Neural cell (in vitro differentiated cells): ENCODE measurements at regions not wholly inside any gene's neighbourhood (a gene's known extent, or its start where the extent isn't known, plus 50 kb on each side); places are given as distances from the start of the nearest gene placed in this dataset.

Source experiments
- H2AFZ ChIP-seq: fragments of 200-600, 300-800 bp; sonication (generic), shearing (Covaris generic); 2 replicates; pipeline ENCODE4 v1.6.0; 2014; ENCODE audit warnings: low read depth, mild to moderate bottlenecking, antibody characterized with exemption, low read length, moderate library complexity
- H3F3A ChIP-seq: fragments of 200-600 bp; shearing (Covaris generic); 2 replicates; pipeline ENCODE4 v1.6.1; 2016; ENCODE audit warnings: mild to moderate bottlenecking, moderate library complexity, mixed read lengths, antibody characterized with exemption, low read length; ENCODE audit not compliant: insufficient read depth, poor library complexity, severe bottlenecking
- H3K27ac ChIP-seq: fragments of 200-600, 300-800 bp; sonication (generic), shearing (Covaris generic); 2 replicates; pipeline ENCODE4 v1.5.1; 2014; ENCODE audit warnings: mild to moderate bottlenecking, low read length, moderate library complexity
- H3K27me3 ChIP-seq: fragments of 300-800, 200-600 bp; sonication (generic), shearing (Covaris generic); 2 replicates; pipeline ENCODE4 v1.6.0; 2014; ENCODE audit warnings: mild to moderate bottlenecking, low read depth, low read length, moderate library complexity; ENCODE audit not compliant: insufficient read depth
- H3K36me3 ChIP-seq: fragments of 300-800, 200-600 bp; sonication (generic), shearing (Covaris generic); 2 replicates; pipeline ENCODE4 v1.5.1; 2014; ENCODE audit warnings: mild to moderate bottlenecking, antibody characterized with exemption, low read length, moderate library complexity; ENCODE audit not compliant: insufficient read depth
- H3K4me2 ChIP-seq: fragments of 300-800, 200-600 bp; sonication (generic), shearing (Covaris generic); 2 replicates; pipeline ENCODE4 v1.6.0; 2014; ENCODE audit warnings: mild to moderate bottlenecking, low read length
- H3K4me3 ChIP-seq: fragments of 300-800, 200-600 bp; sonication (generic), shearing (Covaris generic); 2 replicates; pipeline ENCODE4 v1.5.1; 2014; ENCODE audit warnings: mild to moderate bottlenecking, low read length, moderate library complexity
- H3K79me2 ChIP-seq: fragments of 200-600 bp; shearing (Covaris generic); replicated peaks from 2 replicates; pipeline ENCODE4 v1.6.0; 2014; ENCODE audit warnings: mild to moderate bottlenecking, low read length, moderate library complexity; ENCODE audit not compliant: insufficient read depth
- H3K9ac ChIP-seq: fragments of 300-800, 200-600 bp; sonication (generic), shearing (Covaris generic); 2 replicates; pipeline ENCODE4 v1.6.1; 2016; ENCODE audit warnings: mild to moderate bottlenecking, low read length, mixed read lengths
- H3K9me2 ChIP-seq: fragments of 200-600 bp; shearing (Covaris generic); 2 replicates; pipeline ENCODE4 v1.6.1; 2016; ENCODE audit warnings: mild to moderate bottlenecking, low read length, mixed read lengths; ENCODE audit not compliant: insufficient read depth
- H3K9me3 ChIP-seq: fragments of 200-600, 300-800 bp; sonication (generic), shearing (Covaris generic); 2 replicates; pipeline ENCODE4 v1.6.1; 2016; ENCODE audit warnings: mild to moderate bottlenecking, mixed run types, low read length, moderate library complexity, mixed read lengths
- H4K20me1 ChIP-seq: fragments of 200-600 bp; shearing (Covaris generic); 2 replicates; pipeline ENCODE4 v1.6.1; 2016; ENCODE audit warnings: mild to moderate bottlenecking, mixed run types; ENCODE audit not compliant: insufficient read depth
- CTCF ChIP-seq: fragments of 450-650 bp; IDR thresholded peaks from 2 replicates; pipeline ENCODE4 v1.5.1; 2014; ENCODE audit warnings: antibody characterized with exemption, mild to moderate bottlenecking, moderate library complexity; ENCODE audit not compliant: poor library complexity, severe bottlenecking
- EP300 ChIP-seq: fragments of 450-650 bp; conservative IDR thresholded peaks from 2 replicates; pipeline ENCODE4 v1.6.1; 2014; ENCODE audit warnings: antibody characterized with exemption, mild to moderate bottlenecking, moderate library complexity; ENCODE audit not compliant: poor library complexity, severe bottlenecking
- EZH2 ChIP-seq: fragments of 200-600, 300-800 bp; shearing (Covaris generic), sonication (generic); IDR thresholded peaks from 2 replicates; pipeline ENCODE4 v1.6.1; 2014; ENCODE audit warnings: antibody characterized with exemption, low read length, borderline replicate concordance, mild to moderate bottlenecking; ENCODE audit not compliant: insufficient read depth, poor library complexity, severe bottlenecking
- MXI1 ChIP-seq: fragments of 450-650 bp; conservative IDR thresholded peaks from 2 replicates; pipeline ENCODE4 v1.6.1; 2014; ENCODE audit warnings: antibody characterized with exemption, mild to moderate bottlenecking; ENCODE audit not compliant: poor library complexity, severe bottlenecking
- POLR2AphosphoS5 ChIP-seq: IDR thresholded peaks from 2 replicates; pipeline ENCODE4 v1.6.1; 2012
- RAD21 ChIP-seq: fragments of 450-650 bp; conservative IDR thresholded peaks from 2 replicates; pipeline ENCODE4 v1.6.1; 2014; ENCODE audit warnings: antibody characterized with exemption, mild to moderate bottlenecking, moderate library complexity
- REST ChIP-seq: IDR thresholded peaks from 2 replicates; pipeline ENCODE4 v1.6.1; 2012; ENCODE audit warnings: borderline replicate concordance
- SMC3 ChIP-seq: fragments of 450-650 bp; conservative IDR thresholded peaks from 2 replicates; pipeline ENCODE4 v1.6.1; 2014; ENCODE audit warnings: antibody characterized with exemption, mild to moderate bottlenecking, moderate library complexity; ENCODE audit not compliant: poor library complexity
- TAF1 ChIP-seq: IDR thresholded peaks from 2 replicates; pipeline ENCODE4 v1.6.1; 2012; ENCODE audit warnings: low read depth

GRCh38 chr1:64392109-64392508 lies 77.8 kb upstream of the CACHD1 start:
- no peaks in the 10 kb centered on the region for H3K79me2 ChIP-seq
- TF ChIP-seq EZH2 (no peak), EP300 (peak; percentile 52), MXI1 (no peak), CTCF (no peak), SMC3 (no peak)
- H3K36me3 ChIP-seq, result no peaks in the 10 kb centered on the region
- H3K9ac ChIP-seq, result no peak overlapping the region
- no peak overlapping the region for H3K4me2 ChIP-seq
- H3K9me2 ChIP-seq, result no peaks in the 10 kb centered on the region
- no peak overlapping the region for H3K4me3 ChIP-seq
- H3K27me3 ChIP-seq, result no peaks in the 10 kb centered on the region
- no peaks in the 10 kb centered on the region for H4K20me1 ChIP-seq
- H3K9me3 ChIP-seq, result no peaks in the 10 kb centered on the region
- no peaks in the 10 kb centered on the region for H3F3A ChIP-seq
- H2AFZ ChIP-seq, result no peak overlapping the region
- H3K27ac ChIP-seq, result no peak overlapping the region

DNA sequence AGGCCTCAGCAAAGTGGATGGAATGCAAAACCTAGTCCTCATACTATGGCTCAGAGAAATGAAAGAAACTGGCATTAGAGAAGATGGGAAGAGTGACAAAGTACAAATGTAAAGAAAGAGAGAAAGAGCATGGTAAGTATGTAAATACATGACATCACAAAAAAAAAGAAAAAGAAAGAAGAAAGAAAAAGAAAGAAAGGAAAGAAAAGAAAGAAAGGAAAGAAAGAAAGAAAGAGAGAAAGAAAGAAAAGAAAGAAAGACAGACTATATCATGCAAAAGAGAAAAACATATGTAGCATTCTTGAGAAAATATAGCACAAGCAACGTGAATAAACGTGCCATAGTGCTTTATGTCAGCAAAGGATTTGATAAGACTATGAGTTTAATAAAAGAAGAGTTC lies 76.1 kb upstream of the CACHD1 start:
- Histone ChIP-seq H3K9ac (no peak overlapping the region), H3K27ac (no peak overlapping the region), H3K4me2 (no peak overlapping the region), H3K9me3 (no peaks in the 10 kb centered on the region), H3K27me3 (no peaks in the 10 kb centered on the region), H2AFZ (no peak overlapping the region), H3K79me2 (no peaks in the 10 kb centered on the region), H3K4me3 (no peak overlapping the region), H3K9me2 (no peaks in the 10 kb centered on the region), H4K20me1 (no peaks in the 10 kb centered on the region), H3F3A (no peaks in the 10 kb centered on the region), H3K36me3 (no peaks in the 10 kb centered on the region)
- no peak for TF ChIP-seq MXI1
- no peak for TF ChIP-seq TAF1
- TF ChIP-seq EP300, result no peak
- TF ChIP-seq CTCF, result no peak
- no peak for TF ChIP-seq RAD21
- no peak for TF ChIP-seq REST
- no peak for TF ChIP-seq POLR2AphosphoS5
- TF ChIP-seq SMC3, result no peak
- no peak for TF ChIP-seq EZH2
